Transverse colon (tissue), 4 donors: ENCODE measurements at regions not wholly inside any gene's neighbourhood (a gene's known extent, or its start where the extent isn't known, plus 50 kb on each side); places are given as distances from the start of the nearest gene placed in this dataset.

Experiments used
- POLR2AphosphoS5 ChIP-seq, 3 donors: sonication (generic); formaldehyde crosslinking; IDR thresholded peaks; one replicate each; pipeline ENCODE4 v1.6.1; 2016; ENCODE audit warnings: antibody characterized with exemption in 3 of 3
- TF ChIP-seq, protein P1 (sequence below), 5 experiments: fragments of 200-600 bp in 3 of 5; fragments of 450-650 bp in 2 of 5; sonication (generic) in 3 of 5; IDR thresholded peaks; 1 replicate in 2 of 5; 2 replicates in 3 of 5; pipeline ENCODE4 v1.5.1; 2016 to 2017; ENCODE audit warnings: antibody characterized with exemption in 5 of 5, inconsistent platforms in 3 of 5, mild to moderate bottlenecking in 2 of 5, moderate library complexity in 1 of 5

DNA sequence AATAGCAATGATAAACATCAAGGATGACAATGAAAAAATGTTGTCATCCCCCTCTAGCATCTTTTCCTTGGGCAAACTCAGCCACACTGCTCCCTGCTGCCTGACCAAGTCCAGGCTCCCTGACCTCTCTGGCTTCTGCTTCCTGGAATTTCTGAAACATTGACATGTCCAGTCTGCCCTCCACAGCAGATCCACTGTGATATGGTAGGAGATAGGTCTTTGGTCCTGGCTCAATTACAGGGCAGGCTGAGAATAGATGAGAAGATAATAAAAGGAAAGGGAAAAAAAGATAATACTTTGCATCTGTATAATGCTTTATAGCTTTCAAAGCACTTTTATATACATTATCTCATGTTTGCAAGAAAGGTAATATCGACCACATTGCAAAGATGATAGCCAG lies 417.7 kb downstream of the BUD13 start:
- TF ChIP-seq, protein P1, sequence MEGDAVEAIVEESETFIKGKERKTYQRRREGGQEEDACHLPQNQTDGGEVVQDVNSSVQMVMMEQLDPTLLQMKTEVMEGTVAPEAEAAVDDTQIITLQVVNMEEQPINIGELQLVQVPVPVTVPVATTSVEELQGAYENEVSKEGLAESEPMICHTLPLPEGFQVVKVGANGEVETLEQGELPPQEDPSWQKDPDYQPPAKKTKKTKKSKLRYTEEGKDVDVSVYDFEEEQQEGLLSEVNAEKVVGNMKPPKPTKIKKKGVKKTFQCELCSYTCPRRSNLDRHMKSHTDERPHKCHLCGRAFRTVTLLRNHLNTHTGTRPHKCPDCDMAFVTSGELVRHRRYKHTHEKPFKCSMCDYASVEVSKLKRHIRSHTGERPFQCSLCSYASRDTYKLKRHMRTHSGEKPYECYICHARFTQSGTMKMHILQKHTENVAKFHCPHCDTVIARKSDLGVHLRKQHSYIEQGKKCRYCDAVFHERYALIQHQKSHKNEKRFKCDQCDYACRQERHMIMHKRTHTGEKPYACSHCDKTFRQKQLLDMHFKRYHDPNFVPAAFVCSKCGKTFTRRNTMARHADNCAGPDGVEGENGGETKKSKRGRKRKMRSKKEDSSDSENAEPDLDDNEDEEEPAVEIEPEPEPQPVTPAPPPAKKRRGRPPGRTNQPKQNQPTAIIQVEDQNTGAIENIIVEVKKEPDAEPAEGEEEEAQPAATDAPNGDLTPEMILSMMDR (IDR thresholded peaks at IDR 0.05): no peak
- TF ChIP-seq POLR2AphosphoS5 (IDR thresholded peaks at IDR 0.05): no peak
